Left renal pelvis (tissue), 4 donors: ENCODE measurements at regions not wholly inside any gene's neighbourhood (a gene's known extent, or its start where the extent isn't known, plus 50 kb on each side); places are given as distances from the start of the nearest gene placed in this dataset.
"Not testable (repeated sequence)": the region's sequence is repeated elsewhere in the genome, so short reads cannot be mapped to it uniquely, and the experiment has no call there.

Source experiments
- DNase-seq, 4 donors: peaks; one replicate each; pipeline ENCODE4 v3.0.0-alpha.2; 2013; ENCODE audit warnings: low read depth in 4 of 4, low spot score in 3 of 4

- DNase-seq, result no peak
These were observed 592.6 kb upstream of the SOX9 start for GRCh38 chr17:71528210-71528609.

DNA sequence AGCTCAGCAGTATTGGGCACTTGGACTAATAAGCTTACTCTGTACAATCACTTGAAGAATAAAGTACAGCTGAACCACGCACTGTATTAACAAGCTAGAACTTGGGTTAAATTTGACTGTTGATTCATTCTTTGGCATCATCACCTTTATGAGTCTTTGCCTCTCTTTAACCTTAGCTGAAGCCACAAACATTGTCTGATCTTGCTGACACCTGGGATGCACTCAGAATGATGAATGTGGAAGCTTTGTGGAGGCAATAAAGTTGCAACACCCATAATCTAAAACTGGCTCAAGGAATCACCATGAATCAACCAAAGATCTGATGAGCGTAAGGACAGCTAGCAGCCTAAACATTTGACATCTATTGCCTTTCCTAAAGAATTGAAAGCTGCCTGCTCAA, 590.6 kb upstream of the SOX9 start:
- no peak for DNase-seq

DNA sequence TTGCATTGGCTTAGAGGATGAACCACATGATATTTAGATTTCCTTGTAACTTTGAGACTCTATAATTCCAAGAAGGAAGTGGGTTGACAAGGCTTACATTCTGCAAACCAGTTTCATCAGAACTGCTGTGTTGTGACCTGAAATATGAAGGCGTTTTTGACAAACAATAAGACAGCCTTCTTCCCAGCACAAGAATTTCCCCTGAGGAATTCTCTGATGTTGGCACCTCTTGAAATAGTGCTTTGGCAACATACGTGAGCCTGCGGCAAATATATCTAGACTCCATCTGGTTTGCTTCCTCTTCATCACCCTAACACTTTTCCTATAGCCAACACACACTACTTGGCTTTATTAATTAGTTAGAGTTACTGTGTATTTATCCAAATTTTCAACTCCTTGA, 585.5 kb upstream of the SOX9 start:
- DNase-seq, result no peak

- no peak for DNase-seq
These were observed 574.4 kb upstream of the SOX9 start for GRCh38 chr17:71546419-71546818.

GRCh38 chr17:71547904-71548303, 572.9 kb upstream of the SOX9 start:
- no peak for DNase-seq

DNA sequence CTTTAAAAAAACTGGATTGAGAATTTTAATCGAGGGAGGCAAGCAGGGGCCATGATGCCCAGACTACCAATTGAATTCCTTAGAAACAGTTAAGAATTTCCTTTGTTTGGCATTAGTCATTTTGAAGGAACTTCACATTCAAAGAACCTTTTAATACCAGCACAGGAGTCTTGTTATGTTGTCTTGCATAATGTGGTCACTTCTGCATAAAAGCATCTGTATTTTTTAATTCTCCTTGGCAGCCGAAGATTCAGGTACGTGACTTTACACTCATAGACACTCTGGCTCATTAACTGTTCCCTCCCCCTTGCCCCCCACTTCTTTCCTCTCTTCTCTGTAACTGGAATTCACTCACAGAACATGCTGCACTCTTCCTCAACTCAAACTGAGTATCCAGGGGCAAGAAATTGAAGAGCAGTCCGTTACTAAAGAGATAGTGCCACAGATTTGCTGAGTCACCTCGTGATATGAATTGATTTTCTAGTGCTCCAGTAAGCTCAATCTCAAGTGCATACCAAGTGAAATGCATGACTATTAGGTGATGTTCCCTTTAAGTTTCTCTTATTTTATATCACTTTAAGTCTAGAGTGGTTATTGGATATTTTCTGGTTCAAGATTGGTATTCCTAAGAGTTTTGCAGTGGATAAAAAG, 572.2 kb upstream of the SOX9 start:
- DNase-seq, result no peak

- DNase-seq, result no peak
These were observed 570.1 kb upstream of the SOX9 start for GRCh38 chr17:71550675-71551074.

GRCh38 chr17:71553381-71553780, 567.4 kb upstream of the SOX9 start:
- no peak for DNase-seq

DNA sequence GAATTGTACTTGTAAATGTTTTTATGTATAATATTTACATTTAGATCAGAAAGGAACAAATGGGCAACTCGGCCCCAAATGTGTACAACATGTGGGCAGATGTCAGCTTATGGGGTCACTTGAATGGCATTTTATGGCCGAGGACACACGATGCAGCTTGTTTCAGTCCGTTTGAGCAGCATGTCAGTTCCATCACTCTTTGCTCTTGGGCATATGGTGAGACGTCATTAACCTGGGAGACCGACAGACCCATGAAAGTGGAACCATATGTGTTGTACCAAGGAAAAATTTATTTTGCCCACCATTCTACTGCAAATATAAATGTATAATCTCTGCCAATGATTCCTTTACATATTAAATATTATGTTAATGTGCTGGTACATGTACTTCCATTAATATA, 561.9 kb upstream of the SOX9 start:
- no peak for DNase-seq

DNA sequence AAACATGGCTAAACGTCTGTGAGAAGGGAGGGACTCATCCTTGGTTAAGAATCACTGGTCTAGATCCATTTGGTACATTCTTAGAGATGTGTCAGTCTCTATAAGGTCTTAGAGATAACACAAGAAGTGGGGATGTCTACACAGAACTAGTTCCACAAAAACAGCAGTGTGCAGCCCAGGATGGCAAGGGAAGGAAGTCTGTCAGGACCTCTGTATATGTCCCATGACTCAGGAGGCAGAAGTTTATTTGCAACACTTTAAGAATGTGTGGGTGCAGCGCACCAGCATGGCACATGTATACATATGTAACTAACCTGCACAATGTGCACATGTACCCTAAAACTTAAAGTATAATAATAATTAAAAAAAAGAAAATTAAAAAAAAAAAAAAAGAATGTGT, 548.5 kb upstream of the SOX9 start:
- no peak for DNase-seq

DNA sequence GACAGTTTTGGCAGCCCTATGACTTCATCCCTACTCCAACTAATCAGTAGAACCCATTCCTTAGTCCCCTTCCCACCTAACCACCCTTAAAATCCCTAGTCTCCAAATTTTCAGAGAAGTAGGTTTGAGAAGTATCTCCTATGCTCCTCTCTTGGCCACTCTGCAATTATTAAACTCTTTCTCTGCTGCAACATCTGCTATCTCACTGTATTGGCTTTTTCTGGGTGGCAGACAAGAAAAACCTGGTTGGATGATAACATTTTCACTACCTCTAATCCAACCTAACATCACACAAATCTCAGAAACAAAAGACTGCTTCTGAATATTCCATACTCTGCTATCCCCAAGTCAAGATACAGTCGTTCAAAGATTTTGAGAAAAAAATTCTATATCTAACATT, 542.4 kb upstream of the SOX9 start:
- DNase-seq, result no peak

DNA sequence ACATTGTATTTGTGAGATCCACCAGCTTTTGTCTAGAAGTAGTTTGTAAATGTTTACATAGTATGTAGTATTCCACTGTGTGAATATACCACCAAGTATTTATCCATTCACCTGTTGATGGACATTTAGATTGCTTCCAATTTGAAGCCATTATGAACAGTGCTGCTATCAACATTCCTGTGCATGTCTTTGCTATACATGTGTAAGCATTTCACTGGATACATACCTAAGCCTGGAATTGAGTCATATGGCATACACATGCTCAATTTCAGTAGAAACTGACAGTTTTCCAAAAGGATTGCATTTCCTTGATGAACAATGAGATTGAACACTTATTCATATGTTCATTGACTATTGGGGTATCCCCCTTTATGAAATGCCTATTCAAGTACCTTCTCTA, 540.6 kb upstream of the SOX9 start:
- DNase-seq, result no peak

GRCh38 chr17:71585540-71585939, 535.3 kb upstream of the SOX9 start:
- no peak for DNase-seq

- no peak for DNase-seq
These were observed 528.4 kb upstream of the SOX9 start for GRCh38 chr17:71592431-71592830.

GRCh38 chr17:71593078-71593477, 527.7 kb upstream of the SOX9 start:
- DNase-seq, result no peak

GRCh38 chr17:71599583-71599982, 521.2 kb upstream of the SOX9 start:
- not testable (repeated sequence) for DNase-seq

- DNase-seq, result no peak
These were observed 520.6 kb upstream of the SOX9 start for GRCh38 chr17:71600137-71600789.

- DNase-seq, result no peak
These were observed 518.8 kb upstream of the SOX9 start for GRCh38 chr17:71601894-71602504.

DNA sequence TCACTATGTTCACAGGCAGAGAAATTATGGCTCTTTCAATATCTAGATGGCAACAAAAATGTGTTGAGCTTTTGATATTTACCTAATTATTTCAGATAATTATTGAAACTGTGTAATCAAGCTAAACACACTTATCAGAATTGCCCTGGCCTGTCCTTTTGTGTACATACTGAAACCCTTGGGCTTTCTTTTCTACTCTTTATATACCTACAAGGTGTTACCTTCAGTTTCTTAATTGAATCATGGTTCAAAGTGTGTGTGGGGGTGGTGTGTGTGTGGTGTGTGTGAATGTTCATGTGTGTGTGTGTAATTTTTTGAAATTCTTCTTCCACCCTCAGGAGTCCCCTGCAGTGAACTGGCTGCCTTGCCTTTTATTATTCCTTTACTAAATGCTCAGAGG, 506.8 kb upstream of the SOX9 start:
- no peak for DNase-seq

DNA sequence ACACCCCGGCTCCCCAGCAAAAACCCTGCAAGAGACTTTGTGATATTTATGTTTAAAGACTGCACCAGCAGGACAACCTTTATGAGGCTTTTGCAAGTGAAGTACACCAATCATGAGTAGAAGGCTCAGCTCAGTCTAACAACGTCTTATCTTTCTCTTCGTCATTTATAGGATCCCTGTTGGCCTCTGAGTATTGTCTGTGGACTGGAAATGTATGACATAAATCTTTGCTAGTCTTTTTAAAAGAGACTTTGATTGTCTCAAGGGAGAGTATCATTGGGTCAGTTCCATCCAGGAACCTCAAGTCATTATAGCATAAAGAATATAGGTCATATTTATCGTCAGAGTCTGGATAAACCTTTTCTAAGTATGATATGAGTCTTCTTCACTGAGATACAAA, 505.0 kb upstream of the SOX9 start:
- DNase-seq, result no peak

DNA sequence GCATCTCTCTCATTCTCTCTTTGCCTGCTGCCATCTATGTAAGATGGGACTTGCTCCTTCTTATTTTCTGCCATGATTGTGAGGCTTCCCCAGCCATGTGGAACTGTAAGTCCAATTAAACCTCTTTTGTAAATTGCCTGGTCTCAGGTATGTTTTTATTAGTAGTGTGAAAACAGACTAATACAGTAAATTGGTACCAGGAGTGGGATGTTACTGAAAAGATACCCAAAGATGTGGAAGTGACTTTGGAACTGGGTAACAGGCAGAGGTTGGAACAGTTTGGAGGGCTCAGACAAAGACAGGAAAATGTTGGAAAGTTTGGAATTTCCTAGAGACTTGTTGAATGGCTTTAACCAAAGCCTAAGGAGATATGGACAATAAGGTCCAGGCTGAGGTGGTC, 503.1 kb upstream of the SOX9 start:
- DNase-seq, result not testable (repeated sequence)

DNA sequence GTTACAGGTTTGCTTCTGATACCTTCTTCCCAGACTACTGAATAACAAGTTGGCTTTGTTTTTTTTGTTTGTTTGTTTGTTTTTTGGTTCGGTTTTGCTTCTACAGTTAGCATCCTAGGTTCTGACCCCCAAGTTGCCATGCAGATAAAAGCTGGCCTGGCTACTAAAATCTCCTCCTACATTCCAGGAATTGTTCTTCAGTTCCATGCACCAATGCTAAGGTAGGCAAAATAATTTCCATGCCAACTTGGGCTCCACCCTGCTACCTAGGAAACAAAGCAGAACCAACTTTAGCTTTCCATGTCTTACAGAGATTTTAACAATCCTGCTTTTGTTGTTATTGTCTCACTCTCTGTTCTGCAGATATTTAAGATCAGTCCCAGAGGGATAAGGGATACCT, 495.5 kb upstream of the SOX9 start:
- DNase-seq, result no peak
